ENCODE measurements at regions not wholly inside any gene's neighbourhood (a gene's known extent, or its start where the extent isn't known, plus 50 kb on each side); places are given as distances from the start of the nearest gene placed in this dataset.

DNA sequence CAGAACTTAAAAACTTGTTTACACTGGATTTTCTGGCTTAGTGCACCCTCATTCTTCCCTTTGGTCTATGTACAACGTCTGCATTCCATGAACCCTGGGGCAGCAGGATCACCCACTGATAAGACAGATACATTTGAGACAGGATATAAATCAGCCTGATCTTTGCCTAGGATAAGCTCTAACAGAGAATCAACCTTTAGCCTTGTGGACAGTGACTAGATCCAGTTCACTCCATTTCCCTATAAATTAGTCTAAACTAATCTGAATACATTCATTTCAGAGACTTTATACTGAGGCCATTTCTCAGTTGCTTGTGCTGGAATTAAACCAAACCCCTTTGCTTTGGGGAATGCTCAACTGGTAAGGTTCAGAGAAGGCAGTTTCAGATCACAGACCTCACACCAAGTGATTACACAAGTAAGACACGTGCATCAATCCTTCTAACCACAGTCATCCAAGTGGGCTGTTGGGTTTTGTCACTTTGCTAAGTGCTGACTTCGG lies 639.8 kb upstream of the FZD8 start:
- TF ChIP-seq, protein P1, sequence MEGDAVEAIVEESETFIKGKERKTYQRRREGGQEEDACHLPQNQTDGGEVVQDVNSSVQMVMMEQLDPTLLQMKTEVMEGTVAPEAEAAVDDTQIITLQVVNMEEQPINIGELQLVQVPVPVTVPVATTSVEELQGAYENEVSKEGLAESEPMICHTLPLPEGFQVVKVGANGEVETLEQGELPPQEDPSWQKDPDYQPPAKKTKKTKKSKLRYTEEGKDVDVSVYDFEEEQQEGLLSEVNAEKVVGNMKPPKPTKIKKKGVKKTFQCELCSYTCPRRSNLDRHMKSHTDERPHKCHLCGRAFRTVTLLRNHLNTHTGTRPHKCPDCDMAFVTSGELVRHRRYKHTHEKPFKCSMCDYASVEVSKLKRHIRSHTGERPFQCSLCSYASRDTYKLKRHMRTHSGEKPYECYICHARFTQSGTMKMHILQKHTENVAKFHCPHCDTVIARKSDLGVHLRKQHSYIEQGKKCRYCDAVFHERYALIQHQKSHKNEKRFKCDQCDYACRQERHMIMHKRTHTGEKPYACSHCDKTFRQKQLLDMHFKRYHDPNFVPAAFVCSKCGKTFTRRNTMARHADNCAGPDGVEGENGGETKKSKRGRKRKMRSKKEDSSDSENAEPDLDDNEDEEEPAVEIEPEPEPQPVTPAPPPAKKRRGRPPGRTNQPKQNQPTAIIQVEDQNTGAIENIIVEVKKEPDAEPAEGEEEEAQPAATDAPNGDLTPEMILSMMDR (IDR thresholded peaks at IDR 0.05 in 4 of 5, conservative IDR thresholded peaks at IDR 0.05 in 1 of 5), result no peak
- no peak for TF ChIP-seq POLR2A (IDR thresholded peaks at IDR 0.05)

All from gastrocnemius medialis (tissue), 4 donors.